Activated T-cell treated with anti-CD3 and anti-CD28 coated beads for 4 hours (primary cell): ENCODE measurements at regions not wholly inside any gene's neighbourhood (a gene's known extent, or its start where the extent isn't known, plus 50 kb on each side); places are given as distances from the start of the nearest gene placed in this dataset.

Experiments
- DNase-seq: peaks from one replicate; pipeline ENCODE4 v3.0.0-alpha.2; 2020

DNA sequence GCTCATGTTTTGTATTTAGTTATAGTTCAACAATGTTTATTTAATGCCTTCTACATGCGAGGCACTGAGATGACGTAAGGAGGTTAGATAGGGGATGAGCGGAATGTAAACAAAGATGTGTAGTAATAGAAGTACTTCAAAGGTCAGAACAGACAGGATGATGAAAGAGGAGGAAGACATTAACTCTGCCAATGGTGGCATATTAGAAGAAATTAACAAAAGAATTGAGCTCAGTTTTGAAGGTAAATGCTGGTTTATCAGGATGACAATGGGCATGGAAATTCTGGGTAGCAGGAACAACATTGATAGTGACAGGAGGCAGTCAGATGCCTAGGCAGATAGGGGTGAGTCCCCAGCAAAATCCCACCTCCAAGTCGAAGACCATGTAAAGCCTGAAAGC is 62.3 kb upstream of the PGRMC2 start:
- DNase-seq = no peak

GRCh38 chr4:128347930-128348660 is 60.5 kb upstream of the PGRMC2 start:
- no peak for DNase-seq

DNA sequence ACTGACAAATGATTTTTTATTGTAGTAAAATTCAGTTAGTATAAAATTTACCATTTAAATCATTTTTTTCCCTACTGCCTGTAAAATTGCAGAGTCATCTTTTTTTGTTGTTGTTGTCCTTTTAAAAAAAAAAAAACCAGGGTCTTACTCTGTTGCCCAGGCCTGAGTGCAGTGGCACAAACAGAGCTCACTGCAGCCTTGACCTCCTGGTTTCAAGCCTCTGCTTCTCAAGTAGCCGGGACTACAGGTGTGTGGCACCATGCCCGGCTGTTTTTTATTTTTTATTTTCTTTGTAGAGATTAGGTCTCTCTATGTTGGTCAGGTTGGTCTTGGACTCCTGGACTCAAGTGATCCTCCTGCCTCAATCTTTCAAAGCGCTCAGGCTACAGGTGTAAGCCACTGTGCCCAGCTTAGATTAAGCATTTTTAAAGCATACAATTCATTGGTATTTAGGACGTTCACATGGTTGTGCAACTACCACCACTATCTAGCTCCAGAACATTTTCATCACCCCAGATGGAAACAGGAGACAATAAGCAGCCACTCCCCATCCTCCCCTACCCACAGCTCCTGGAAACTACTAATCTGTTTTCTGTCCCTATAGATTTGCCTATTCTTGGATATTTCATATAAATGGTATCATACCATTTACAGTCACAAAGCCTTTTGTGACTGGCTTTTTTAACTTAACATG is 59.7 kb upstream of the PGRMC2 start:
- DNase-seq = no peak

DNA sequence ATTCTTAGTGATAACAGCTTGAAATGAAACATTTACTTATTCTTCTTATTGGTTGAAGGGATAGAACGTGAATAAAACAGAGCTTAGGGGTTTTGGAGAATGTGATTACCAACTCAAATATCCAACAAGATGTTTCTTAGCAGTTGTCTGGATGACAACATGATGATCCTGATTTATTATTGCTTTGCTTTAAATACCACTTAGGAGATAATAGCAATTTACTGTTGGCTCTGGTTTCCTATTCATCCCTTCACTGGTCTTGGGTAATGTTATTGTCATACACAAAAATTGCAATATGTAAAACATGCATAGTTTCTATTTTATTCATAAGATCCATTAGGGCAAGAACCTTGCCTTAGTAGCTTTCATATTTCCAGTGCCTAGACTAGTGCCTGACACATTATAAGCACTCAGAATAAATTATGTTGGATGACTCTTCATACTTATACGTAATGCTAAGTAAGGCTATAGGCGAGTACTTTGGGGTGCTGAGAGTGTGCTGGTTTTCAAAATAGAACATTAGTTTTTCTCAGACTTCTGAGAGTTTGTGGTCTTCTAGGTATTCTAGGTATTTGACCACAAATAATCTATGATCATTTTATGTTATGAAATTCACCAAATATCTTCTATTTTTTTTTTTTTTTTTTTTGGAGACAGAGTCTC is 58.6 kb upstream of the PGRMC2 start:
- no peak for DNase-seq

GRCh38 chr4:128345650-128346049 is 58.0 kb upstream of the PGRMC2 start:
- DNase-seq = no peak

- DNase-seq = no peak
Measured at GRCh38 chr4:128342762-128343161, 55.1 kb upstream of the PGRMC2 start.

DNA sequence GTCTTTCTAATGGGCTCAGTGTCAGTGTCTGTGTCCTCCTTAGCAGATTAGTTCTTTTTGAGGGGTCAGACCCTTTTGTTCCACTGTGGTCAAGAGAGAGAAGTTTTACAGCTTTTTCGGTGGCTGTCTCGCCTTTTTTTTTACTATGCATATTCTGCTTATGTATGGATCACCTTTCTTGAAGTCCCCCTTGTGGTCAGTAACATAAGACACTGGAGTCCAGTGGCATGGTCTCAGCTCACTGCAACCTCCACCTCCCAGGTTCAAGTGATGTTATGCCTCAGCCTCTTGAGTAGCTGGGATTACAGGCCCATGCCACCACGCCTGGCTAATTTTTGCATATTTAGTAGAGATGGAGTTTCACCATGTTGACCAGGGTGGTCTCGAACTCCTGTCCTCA is 54.0 kb upstream of the PGRMC2 start:
- DNase-seq = no peak

GRCh38 chr4:128338634-128339355 is 51.2 kb upstream of the PGRMC2 start:
- DNase-seq = no peak

GRCh38 chr4:128337863-128338262 is 50.2 kb upstream of the PGRMC2 start:
- no peak for DNase-seq
